Type B pancreatic cell (in vitro differentiated cells): ENCODE measurements at regions not wholly inside any gene's neighbourhood (a gene's known extent, or its start where the extent isn't known, plus 50 kb on each side); places are given as distances from the start of the nearest gene placed in this dataset.

Experiments
- DNase-seq: peaks from one replicate; pipeline ENCODE4 v3.0.0; 2021; ENCODE audit warnings: mixed read lengths; ENCODE audit not compliant: unreplicated experiment; ENCODE audit errors: extremely low spot score
- H3K27ac Mint-ChIP-seq: 2 replicates; pipeline ENCODE4 v1.8.0; 2021; ENCODE audit warnings: mild to moderate bottlenecking, mixed read lengths
- H3K27me3 Mint-ChIP-seq: 2 replicates; pipeline ENCODE4 v1.8.0; 2021; ENCODE audit warnings: mixed read lengths
- H3K36me3 Mint-ChIP-seq: 2 replicates; pipeline ENCODE4 v1.8.0; 2021; ENCODE audit warnings: mixed read lengths
- H3K4me1 Mint-ChIP-seq: one replicate; pipeline ENCODE4 v1.8.0; 2021; ENCODE audit warnings: mixed read lengths; ENCODE audit not compliant: unreplicated experiment
- H3K4me3 Mint-ChIP-seq: 2 replicates; pipeline ENCODE4 v1.8.0; 2021; ENCODE audit warnings: mild to moderate bottlenecking, mixed read lengths
- H3K9me3 Mint-ChIP-seq: 2 replicates; pipeline ENCODE4 v1.8.0; 2021; ENCODE audit warnings: mixed read lengths
- TF ChIP-seq, protein P1 (sequence below): fragments of 200-600 bp; sonication (generic); conservative IDR thresholded peaks from 2 replicates; pipeline ENCODE4 v1.5.0; 2021; ENCODE audit warnings: antibody characterized with exemption, mild to moderate bottlenecking

DNA sequence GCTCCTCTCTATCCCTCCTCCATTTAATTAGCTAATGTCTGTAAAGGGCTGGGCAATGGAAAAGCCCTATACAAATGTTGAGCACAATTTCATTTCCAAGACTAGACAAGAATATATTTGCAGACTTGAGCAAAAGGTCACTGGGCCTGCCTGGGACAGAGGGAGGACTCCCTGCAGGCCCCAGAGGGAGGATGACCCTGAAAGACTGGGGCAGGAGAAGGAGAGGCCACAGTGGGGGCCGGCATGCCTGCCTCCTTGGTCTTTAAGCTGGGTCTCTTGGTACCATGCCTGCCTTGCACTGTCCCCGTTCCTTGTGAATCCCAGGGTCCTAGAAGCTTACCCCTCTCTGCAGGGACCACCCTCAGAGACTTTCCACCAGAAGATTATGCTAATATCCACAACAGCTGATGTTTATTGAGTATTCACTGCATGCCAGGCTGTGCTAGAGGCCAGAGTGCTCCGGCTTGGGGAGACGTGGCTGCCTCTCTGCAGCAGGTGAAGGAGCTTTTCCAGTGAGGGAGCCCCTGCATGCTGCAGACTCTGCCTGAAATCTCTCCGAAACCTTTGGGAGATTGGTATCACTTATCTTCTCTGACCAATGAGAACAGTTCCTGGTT lies 72.7 kb upstream of the HSPA9 start:
- Mint-ChIP-seq H3K4me3 (no peak overlapping the region), H3K27ac (no peak overlapping the region), H3K36me3 (no peaks in the 10 kb centered on the region), H3K27me3 (no peaks in the 10 kb centered on the region), H3K4me1 (peaks cover 39% of the 10 kb centered on the region), H3K9me3 (no peaks in the 10 kb centered on the region)
- no peak for DNase-seq
- TF ChIP-seq, protein P1, sequence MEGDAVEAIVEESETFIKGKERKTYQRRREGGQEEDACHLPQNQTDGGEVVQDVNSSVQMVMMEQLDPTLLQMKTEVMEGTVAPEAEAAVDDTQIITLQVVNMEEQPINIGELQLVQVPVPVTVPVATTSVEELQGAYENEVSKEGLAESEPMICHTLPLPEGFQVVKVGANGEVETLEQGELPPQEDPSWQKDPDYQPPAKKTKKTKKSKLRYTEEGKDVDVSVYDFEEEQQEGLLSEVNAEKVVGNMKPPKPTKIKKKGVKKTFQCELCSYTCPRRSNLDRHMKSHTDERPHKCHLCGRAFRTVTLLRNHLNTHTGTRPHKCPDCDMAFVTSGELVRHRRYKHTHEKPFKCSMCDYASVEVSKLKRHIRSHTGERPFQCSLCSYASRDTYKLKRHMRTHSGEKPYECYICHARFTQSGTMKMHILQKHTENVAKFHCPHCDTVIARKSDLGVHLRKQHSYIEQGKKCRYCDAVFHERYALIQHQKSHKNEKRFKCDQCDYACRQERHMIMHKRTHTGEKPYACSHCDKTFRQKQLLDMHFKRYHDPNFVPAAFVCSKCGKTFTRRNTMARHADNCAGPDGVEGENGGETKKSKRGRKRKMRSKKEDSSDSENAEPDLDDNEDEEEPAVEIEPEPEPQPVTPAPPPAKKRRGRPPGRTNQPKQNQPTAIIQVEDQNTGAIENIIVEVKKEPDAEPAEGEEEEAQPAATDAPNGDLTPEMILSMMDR = no peak

DNA sequence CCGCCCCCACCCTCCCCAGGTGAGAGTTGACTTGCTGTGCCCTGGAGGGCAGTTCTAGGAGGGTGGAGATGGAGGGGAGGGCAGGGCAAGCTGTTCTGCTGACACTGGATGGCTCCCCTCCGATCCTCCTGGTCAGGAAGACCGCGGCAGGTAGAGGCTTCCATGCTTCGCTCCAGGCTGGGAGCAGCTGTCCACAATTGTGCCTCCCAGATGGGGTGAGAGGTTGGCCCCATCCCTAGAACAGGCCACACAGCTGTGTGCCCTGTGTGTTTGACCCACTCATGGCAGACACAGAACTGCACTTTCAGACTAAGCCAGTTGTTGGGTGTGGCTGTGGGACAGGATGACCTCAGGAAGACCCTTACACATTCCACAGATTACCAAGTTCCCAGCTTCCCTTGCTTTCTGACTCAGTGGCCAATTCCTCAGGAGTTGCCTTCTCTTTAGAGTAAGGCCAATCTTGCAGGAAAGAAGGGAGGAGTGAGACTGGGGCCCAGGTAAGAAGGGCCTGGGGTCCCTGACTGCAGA lies 72.1 kb upstream of the HSPA9 start:
- Mint-ChIP-seq H3K4me1 (peaks cover 38% of the 10 kb centered on the region), H3K4me3 (no peak overlapping the region)
- DNase-seq = no peak

GRCh38 chr5:138646671-138647070 lies 71.5 kb upstream of the HSPA9 start:
- TF ChIP-seq, protein P1 = no peak
- H3K4me1 Mint-ChIP-seq = peaks cover 40% of the 10 kb centered on the region
- no peaks in the 10 kb centered on the region for H3K9me3 Mint-ChIP-seq
- no peaks in the 10 kb centered on the region for H3K36me3 Mint-ChIP-seq
- no peak overlapping the region for H3K4me3 Mint-ChIP-seq
- no peak for DNase-seq
- no peaks in the 10 kb centered on the region for H3K27me3 Mint-ChIP-seq
- no peak overlapping the region for H3K27ac Mint-ChIP-seq

More for the DNA sequence above, 72.1 kb upstream of the HSPA9 start:
- TF ChIP-seq, protein P1 = no peak
- H3K27me3 Mint-ChIP-seq = no peaks in the 10 kb centered on the region
- no peaks in the 10 kb centered on the region for H3K9me3 Mint-ChIP-seq
- H3K27ac Mint-ChIP-seq = no peak overlapping the region
- H3K36me3 Mint-ChIP-seq = no peaks in the 10 kb centered on the region

- Mint-ChIP-seq H3K27me3 (no peaks in the 10 kb centered on the region), H3K4me1 (peaks cover 37% of the 10 kb centered on the region), H3K9me3 (no peaks in the 10 kb centered on the region), H3K27ac (no peak overlapping the region), H3K36me3 (no peaks in the 10 kb centered on the region), H3K4me3 (no peak overlapping the region)
- TF ChIP-seq, protein P1 = no peak
- no peak for DNase-seq
Observed at GRCh38 chr5:138645778-138646575, 70.8 kb upstream of the HSPA9 start.

DNA sequence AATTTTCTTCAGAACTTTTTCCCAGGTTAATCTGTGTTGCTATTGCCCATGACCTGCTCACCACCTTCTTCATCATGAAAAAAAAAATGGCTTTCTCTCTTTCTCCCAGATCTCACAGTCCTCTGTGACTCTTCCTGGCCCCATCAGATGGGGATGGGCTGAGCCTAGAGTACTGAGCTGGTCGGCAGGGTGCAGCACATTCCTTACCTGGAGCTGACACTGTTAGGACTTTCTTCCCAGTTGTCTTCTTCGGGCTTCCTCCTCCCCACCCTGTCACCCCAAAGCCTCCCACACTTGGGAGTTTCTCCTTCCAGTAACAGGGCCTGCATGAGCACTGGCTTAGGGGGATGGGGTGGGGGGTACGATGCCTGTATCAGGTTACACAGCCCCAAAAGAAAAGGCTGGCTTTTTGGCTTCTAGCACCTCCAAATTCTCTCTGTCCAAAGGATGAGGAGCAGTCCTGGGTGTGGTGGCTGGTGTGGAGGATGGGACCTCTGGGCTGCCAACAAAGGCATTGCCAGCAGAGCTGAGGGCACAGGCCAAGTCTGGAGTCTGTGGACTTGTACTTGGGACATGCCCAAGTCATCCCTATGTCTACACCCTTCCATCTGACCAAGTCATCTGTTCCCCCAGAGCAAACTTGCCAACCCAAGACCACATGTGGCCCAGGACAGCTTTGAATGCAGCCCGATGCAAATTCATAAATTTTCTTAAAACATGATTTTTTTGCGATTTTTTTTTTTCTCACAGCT lies 68.0 kb upstream of the HSPA9 start:
- Mint-ChIP-seq H3K9me3 (no peaks in the 10 kb centered on the region), H3K27me3 (no peaks in the 10 kb centered on the region), H3K4me1 (peaks cover 38% of the 10 kb centered on the region), H3K36me3 (no peaks in the 10 kb centered on the region), H3K27ac (no peak overlapping the region), H3K4me3 (no peak overlapping the region)
- TF ChIP-seq, protein P1 = no peak
- DNase-seq = no peak
